ENCODE measurements at regions not wholly inside any gene's neighbourhood (a gene's known extent, or its start where the extent isn't known, plus 50 kb on each side); places are given as distances from the start of the nearest gene placed in this dataset.
"Not testable (repeated sequence)": the region's sequence is repeated elsewhere in the genome, so short reads cannot be mapped to it uniquely, and the experiment has no call there.

- Mint-ChIP-seq H3K4me3 (no peak overlapping the region), H3K4me1 (ENCODE audit: low read depth in 2 of 2) (no peaks in the 10 kb centered on the region), H3K36me3 (no peaks in the 10 kb centered on the region), H3K27me3 (no peaks in the 10 kb centered on the region), H3K27ac (no peak overlapping the region), H3K9me3 (no peaks in the 10 kb centered on the region)
- ATAC-seq, result no peak
- no peak for DNase-seq (ENCODE audit: low spot score)
Measured at GRCh38 chr11:24408202-24408601, 88.7 kb upstream of the LUZP2 start.

GRCh38 chr11:24411791-24412190 is 85.1 kb upstream of the LUZP2 start:
- Mint-ChIP-seq H3K27me3 (no peaks in the 10 kb centered on the region), H3K4me1 (ENCODE audit: low read depth in 2 of 2) (no peaks in the 10 kb centered on the region), H3K36me3 (peaks cover 3% of the 10 kb centered on the region), H3K9me3 (peaks cover 3% of the 10 kb centered on the region), H3K4me3 (no peak overlapping the region), H3K27ac (no peak overlapping the region)
- no peak for DNase-seq (ENCODE audit: low spot score)
- no peak for ATAC-seq

GRCh38 chr11:24412722-24413121 is 84.1 kb upstream of the LUZP2 start:
- H3K9me3 Mint-ChIP-seq, result peaks cover 6% of the 10 kb centered on the region
- H3K27me3 Mint-ChIP-seq, result no peaks in the 10 kb centered on the region
- no peak for DNase-seq (ENCODE audit: low spot score)
- peaks cover 6% of the 10 kb centered on the region for H3K36me3 Mint-ChIP-seq
- ATAC-seq, result no peak
- no peak overlapping the region for H3K27ac Mint-ChIP-seq
- no peaks in the 10 kb centered on the region for H3K4me1 Mint-ChIP-seq (ENCODE audit: low read depth in 2 of 2)
- no peak overlapping the region for H3K4me3 Mint-ChIP-seq

GRCh38 chr11:24413391-24413790 is 83.5 kb upstream of the LUZP2 start:
- ATAC-seq (no peak), DNase-seq (ENCODE audit: low spot score) (no peak)
- Mint-ChIP-seq H3K27ac (no peak overlapping the region), H3K9me3 (peaks cover 6% of the 10 kb centered on the region), H3K4me1 (ENCODE audit: low read depth in 2 of 2) (no peaks in the 10 kb centered on the region), H3K4me3 (no peak overlapping the region), H3K27me3 (no peaks in the 10 kb centered on the region), H3K36me3 (peaks cover 6% of the 10 kb centered on the region)

- not testable (repeated sequence) for DNase-seq (ENCODE audit: low spot score); ATAC-seq; H3K36me3 Mint-ChIP-seq; H3K27me3 Mint-ChIP-seq; H3K4me1 Mint-ChIP-seq (ENCODE audit: low read depth in 2 of 2); H3K9me3 Mint-ChIP-seq; H3K4me3 Mint-ChIP-seq; H3K27ac Mint-ChIP-seq
Measured at GRCh38 chr11:24415955-24416636, 80.8 kb upstream of the LUZP2 start.

- DNase-seq (ENCODE audit: low spot score) (no peak), ATAC-seq (no peak)
- Mint-ChIP-seq H3K27me3 (no peaks in the 10 kb centered on the region), H3K4me1 (ENCODE audit: low read depth in 2 of 2) (no peaks in the 10 kb centered on the region), H3K36me3 (peaks cover 4% of the 10 kb centered on the region), H3K4me3 (no peak overlapping the region), H3K9me3 (peaks cover 3% of the 10 kb centered on the region), H3K27ac (no peak overlapping the region)
Measured at GRCh38 chr11:24421766-24422165, 75.1 kb upstream of the LUZP2 start.

GRCh38 chr11:24422376-24422775 is 74.5 kb upstream of the LUZP2 start:
- Mint-ChIP-seq H3K9me3 (no peaks in the 10 kb centered on the region), H3K27me3 (no peaks in the 10 kb centered on the region), H3K27ac (no peak overlapping the region), H3K36me3 (no peaks in the 10 kb centered on the region), H3K4me3 (no peak overlapping the region), H3K4me1 (ENCODE audit: low read depth in 2 of 2) (no peaks in the 10 kb centered on the region)
- DNase-seq (ENCODE audit: low spot score), result no peak
- no peak for ATAC-seq

GRCh38 chr11:24437123-24437522 is 59.7 kb upstream of the LUZP2 start:
- DNase-seq (ENCODE audit: low spot score) (no peak), ATAC-seq (no peak)
- peaks cover 5% of the 10 kb centered on the region for H3K9me3 Mint-ChIP-seq
- no peaks in the 10 kb centered on the region for H3K36me3 Mint-ChIP-seq
- H3K4me3 Mint-ChIP-seq, result no peak overlapping the region
- H3K27ac Mint-ChIP-seq, result no peak overlapping the region
- no peaks in the 10 kb centered on the region for H3K27me3 Mint-ChIP-seq
- H3K4me1 Mint-ChIP-seq (ENCODE audit: low read depth in 2 of 2), result no peaks in the 10 kb centered on the region
